ENCODE measurements at regions not wholly inside any gene's neighbourhood (a gene's known extent, or its start where the extent isn't known, plus 50 kb on each side); places are given as distances from the start of the nearest gene placed in this dataset.

DNA sequence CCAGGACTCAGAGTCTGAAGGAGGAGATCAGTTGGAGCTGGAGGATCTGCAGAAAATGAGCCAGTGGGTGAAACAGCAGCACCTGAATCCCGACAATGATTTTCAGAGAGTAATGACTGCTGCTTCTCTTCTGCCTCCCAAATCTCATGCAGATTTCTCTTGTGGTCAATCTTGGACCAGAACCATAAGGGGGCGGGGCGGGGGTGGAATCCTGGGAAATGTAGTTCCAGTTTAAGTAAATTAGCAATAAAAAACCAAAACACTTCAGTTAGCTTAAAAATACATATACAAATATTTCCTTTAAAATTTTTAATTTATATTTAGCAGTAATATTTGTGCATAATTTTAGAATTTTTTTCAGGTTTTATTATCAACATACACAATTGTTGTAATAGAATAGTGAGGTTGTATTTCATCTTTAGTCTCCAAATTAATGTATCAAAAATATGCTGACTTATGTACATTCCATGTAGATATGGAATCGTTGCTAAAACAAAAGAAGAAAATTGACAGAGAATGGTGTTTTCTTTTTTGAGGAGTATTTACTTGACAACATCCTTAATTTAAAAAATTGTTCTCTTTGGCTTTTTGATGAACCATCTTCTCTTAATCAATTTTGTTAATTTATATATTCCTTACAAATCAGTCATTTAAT is 223.5 kb upstream of the SYT10 start:
- H3K27ac Mint-ChIP-seq: no peak overlapping the region
- intact Hi-C loops (cut with micrococcal nuclease): no loop called here
- H3K9me3 Mint-ChIP-seq: peaks cover 8% of the 10 kb centered on the region
- H3K36me3 Mint-ChIP-seq: no peaks in the 10 kb centered on the region
- POLR2A ChIA-PET: no interaction called here
- no peaks in the 10 kb centered on the region for H3K27me3 Mint-ChIP-seq
- H3K4me3 Mint-ChIP-seq: no peak overlapping the region
- no peaks in the 10 kb centered on the region for H3K4me1 Mint-ChIP-seq (ENCODE audit: low read depth)
- no peak for DNase-seq
- CTCF ChIA-PET: no interaction called here

DNA sequence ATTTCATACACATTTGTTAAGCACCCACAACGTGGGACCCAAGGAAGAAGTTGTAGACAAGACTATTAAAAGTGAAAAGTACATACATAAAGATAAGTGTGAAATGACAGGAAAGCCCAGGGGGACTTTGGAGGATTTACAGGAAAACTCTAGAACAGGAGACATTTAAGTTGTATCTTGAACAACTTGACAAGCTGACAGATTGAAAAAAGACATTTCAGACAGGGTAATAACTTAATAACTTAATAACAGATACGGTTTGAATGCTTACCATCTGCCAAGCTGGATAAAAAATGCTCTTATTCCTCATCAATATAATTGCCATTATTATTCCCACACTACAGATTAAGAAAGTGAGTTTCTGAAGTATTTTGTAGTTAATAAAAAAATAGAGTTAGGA is 229.7 kb upstream of the SYT10 start:
- H3K9me3 Mint-ChIP-seq: peaks cover 3% of the 10 kb centered on the region
- H3K4me1 Mint-ChIP-seq (ENCODE audit: low read depth): no peaks in the 10 kb centered on the region
- DNase-seq: no peak
- intact Hi-C loops (cut with micrococcal nuclease): no loop called here
- no peaks in the 10 kb centered on the region for H3K27me3 Mint-ChIP-seq
- H3K27ac Mint-ChIP-seq: no peak overlapping the region
- CTCF ChIA-PET: no interaction called here
- H3K36me3 Mint-ChIP-seq: no peaks in the 10 kb centered on the region
- POLR2A ChIA-PET: no interaction called here
- H3K4me3 Mint-ChIP-seq: no peak overlapping the region

DNA sequence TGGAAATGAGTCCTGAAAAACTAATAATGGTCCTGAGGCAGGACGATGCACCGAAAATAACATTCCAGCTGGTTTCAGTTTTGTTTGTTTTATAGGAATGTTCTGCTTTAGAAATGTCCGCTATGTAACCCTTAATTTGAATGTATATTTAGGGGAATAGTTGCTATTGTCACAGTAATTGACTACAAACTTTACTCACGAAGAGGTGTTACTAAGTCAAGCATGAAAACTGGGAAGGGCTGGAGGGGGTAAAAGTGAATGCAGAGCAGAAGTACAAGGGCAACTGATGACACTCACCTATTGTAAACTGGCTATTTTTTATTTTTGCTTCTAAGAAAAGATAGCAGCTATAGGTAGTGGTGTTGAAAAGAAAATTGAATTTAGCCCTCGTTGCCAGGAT is 230.7 kb upstream of the SYT10 start:
- intact Hi-C loops (cut with micrococcal nuclease): no loop called here
- Mint-ChIP-seq H3K36me3 (no peaks in the 10 kb centered on the region), H3K4me3 (no peak overlapping the region), H3K27me3 (no peaks in the 10 kb centered on the region), H3K27ac (no peak overlapping the region), H3K9me3 (no peaks in the 10 kb centered on the region), H3K4me1 (ENCODE audit: low read depth) (no peaks in the 10 kb centered on the region)
- CTCF ChIA-PET: no interaction called here
- POLR2A ChIA-PET: no interaction called here
- no peak for DNase-seq

DNA sequence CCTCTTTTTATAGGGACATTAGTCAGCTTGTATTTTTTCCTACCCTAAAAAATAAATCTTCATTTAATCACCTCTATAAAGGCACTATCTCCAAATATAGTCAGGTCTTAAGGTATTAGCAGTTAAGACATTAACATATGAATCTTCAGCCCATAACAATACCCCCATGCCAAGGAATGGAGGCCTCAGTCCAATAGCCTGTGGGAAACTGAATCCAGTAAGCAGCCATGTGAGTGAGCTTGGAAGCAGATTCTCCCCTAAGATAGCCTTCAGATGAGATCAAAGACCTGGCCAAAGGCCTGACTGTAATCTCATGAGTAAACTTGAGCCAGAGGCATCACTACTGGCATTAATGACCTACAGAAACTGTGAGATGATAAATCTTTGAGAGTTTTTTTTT is 232.1 kb upstream of the SYT10 start:
- H3K4me3 Mint-ChIP-seq: no peak overlapping the region
- intact Hi-C loops (cut with micrococcal nuclease): no loop called here
- no peaks in the 10 kb centered on the region for H3K4me1 Mint-ChIP-seq (ENCODE audit: low read depth)
- ChIA-PET POLR2A (no interaction called here), CTCF (no interaction called here)
- DNase-seq: no peak
- no peaks in the 10 kb centered on the region for H3K9me3 Mint-ChIP-seq
- H3K36me3 Mint-ChIP-seq: no peaks in the 10 kb centered on the region
- no peak overlapping the region for H3K27ac Mint-ChIP-seq
- no peaks in the 10 kb centered on the region for H3K27me3 Mint-ChIP-seq

DNA sequence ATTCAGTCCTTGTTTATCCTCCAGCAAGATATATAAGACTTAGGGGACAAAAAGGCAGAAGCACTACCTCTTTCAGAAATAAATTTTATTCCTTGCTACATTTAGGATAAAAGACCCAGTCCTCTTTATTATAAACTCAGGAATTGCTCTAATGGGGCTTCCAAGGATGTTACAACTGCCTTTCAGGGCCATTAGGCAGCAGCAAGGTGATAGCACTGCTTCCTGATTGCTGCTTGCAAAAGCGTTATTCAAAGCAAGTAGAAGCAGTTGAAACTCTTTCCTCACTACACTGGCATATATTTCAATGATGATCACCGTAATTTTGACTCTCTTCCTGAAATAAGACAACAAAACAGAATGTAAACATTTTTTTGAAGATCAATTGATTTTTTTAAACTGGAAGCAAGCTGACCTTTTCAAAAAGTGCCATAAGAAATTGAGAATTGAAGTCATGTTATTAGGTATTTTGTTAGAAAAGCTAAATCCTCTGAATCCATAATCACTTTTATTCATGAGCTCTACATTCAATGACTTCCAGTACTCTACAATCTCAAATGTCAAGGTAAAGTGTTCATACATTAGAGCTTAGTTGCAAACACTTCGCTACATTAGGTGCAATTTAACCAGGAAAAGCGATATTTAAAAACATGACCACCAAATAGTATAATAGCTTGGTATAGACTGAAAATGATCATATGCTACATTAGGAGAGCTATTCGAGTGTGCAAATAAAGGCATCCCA is 233.4 kb upstream of the SYT10 start:
- H3K9me3 Mint-ChIP-seq: no peaks in the 10 kb centered on the region
- no peak overlapping the region for H3K27ac Mint-ChIP-seq
- no peaks in the 10 kb centered on the region for H3K4me1 Mint-ChIP-seq (ENCODE audit: low read depth)
- H3K4me3 Mint-ChIP-seq: no peak overlapping the region
- POLR2A ChIA-PET: no interaction called here
- no peaks in the 10 kb centered on the region for H3K36me3 Mint-ChIP-seq
- CTCF ChIA-PET: no interaction called here
- DNase-seq: no peak
- intact Hi-C loops (cut with micrococcal nuclease): no loop called here
- H3K27me3 Mint-ChIP-seq: no peaks in the 10 kb centered on the region

DNA sequence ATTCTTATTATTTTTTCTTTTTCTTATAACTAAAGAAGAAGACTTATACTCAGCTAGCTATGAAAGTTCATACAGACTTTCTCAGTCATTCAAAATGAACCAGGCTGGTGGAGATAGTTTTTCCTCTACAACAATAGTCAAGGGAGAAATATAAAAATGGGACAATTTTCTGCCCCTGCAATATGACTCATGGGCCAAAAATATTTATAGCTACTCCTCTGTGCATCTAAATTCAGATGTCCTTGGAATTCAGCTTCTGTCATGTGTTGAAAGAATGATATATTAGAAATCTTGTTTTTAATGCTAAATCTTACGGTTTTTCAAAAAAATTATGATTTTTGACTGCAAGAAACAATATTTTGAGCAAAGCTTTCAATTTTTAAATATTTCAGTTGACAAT is 237.2 kb upstream of the SYT10 start:
- intact Hi-C loops (cut with micrococcal nuclease): no loop called here
- ChIA-PET CTCF (interaction anchor here (0.7 kb wide), 1 partner anchor 986 kb away, joined by 4 read pairs; no protein-coding TSS in a partner anchor), POLR2A (no interaction called here)
- H3K27ac Mint-ChIP-seq: no peak overlapping the region
- H3K9me3 Mint-ChIP-seq: no peaks in the 10 kb centered on the region
- H3K4me1 Mint-ChIP-seq (ENCODE audit: low read depth): no peaks in the 10 kb centered on the region
- no peaks in the 10 kb centered on the region for H3K27me3 Mint-ChIP-seq
- no peak overlapping the region for H3K4me3 Mint-ChIP-seq
- no peaks in the 10 kb centered on the region for H3K36me3 Mint-ChIP-seq
- no peak for DNase-seq

DNA sequence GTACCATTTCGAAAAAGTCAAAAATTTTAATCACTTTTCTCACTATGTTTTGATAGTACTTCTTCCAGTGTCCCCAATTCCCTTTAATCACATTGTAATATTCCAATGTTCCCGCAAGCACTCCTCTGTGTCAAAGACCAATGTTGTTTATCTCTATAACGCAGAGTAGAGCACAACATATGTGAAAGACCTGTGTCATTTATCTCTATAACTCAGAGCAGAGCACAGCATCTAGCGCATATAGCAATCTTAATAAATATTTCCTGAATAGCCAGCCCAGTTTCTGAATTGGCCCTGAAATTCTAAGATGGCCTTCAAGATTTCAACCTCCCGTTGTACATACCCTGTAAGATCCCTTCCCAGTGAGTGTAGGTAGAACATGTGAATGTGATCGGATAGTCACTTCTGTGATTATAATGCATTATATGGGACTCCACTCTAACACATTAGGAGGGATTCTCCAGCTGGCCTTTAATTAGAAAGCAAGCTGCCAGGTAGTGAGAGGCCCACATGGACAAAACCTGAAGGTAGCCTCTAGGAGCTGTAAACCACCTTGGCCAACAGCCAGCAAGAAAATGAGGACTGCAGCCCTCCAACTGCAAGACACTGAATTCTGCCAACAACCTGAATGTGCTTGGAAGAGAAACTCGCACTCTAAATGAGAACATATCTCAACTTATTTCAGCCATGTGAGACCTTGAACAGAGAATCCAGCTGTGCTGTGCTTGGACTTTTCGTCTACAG is 238.8 kb upstream of the SYT10 start:
- no peaks in the 10 kb centered on the region for H3K36me3 Mint-ChIP-seq
- H3K27me3 Mint-ChIP-seq: no peaks in the 10 kb centered on the region
- H3K9me3 Mint-ChIP-seq: no peaks in the 10 kb centered on the region
- no peaks in the 10 kb centered on the region for H3K4me1 Mint-ChIP-seq (ENCODE audit: low read depth)
- ChIA-PET CTCF (no interaction called here), POLR2A (no interaction called here)
- no peak overlapping the region for H3K27ac Mint-ChIP-seq
- no peak for DNase-seq
- intact Hi-C loops (cut with micrococcal nuclease): no loop called here
- no peak overlapping the region for H3K4me3 Mint-ChIP-seq

DNA sequence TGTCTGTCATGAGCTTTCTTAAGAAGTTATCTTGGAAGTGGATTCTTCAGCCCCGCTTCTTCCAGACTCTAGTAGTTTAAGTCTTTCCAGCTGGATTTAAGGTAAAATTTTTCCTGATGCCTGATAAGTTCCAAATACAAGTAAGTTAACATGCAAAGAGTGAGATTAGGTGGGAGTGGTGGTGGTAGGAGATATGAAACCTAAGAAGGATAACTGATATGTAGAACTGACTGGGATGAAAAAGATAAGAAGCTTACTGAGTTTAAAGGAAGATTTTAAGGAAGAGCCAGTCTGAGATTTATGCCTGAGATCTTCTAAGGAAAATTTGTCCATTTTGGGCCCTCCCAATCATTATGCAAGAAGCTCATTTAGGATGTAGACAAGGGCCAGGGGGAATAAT is 250.9 kb upstream of the SYT10 start:
- no peak for DNase-seq
- intact Hi-C loops (cut with micrococcal nuclease): no loop called here
- ChIA-PET POLR2A (no interaction called here), CTCF (no interaction called here)
- Mint-ChIP-seq H3K27me3 (no peaks in the 10 kb centered on the region), H3K9me3 (peaks cover 7% of the 10 kb centered on the region), H3K36me3 (no peaks in the 10 kb centered on the region), H3K4me1 (ENCODE audit: low read depth) (no peaks in the 10 kb centered on the region), H3K4me3 (no peak overlapping the region), H3K27ac (no peak overlapping the region)

DNA sequence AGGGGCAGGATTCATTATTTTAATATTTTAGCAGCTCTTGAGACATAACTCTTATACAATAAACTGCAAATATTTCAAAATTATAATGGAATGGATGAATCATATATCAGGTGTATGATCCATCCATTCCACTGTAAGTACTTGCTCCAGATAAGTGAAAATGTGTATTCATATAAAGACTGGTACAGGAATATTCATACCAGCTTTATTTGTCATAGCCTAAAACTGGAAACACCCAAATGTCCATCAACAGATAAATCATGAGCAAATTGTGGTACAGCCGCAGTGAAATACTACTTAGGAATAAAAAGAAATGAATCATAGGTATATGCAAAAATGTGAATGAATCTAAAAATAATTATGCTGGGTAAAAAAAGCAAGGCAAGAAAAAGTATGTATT is 263.6 kb upstream of the SYT10 start:
- Mint-ChIP-seq H3K36me3 (no peaks in the 10 kb centered on the region), H3K27me3 (no peaks in the 10 kb centered on the region), H3K4me1 (ENCODE audit: low read depth) (no peaks in the 10 kb centered on the region), H3K4me3 (no peak overlapping the region), H3K9me3 (no peaks in the 10 kb centered on the region), H3K27ac (no peak overlapping the region)
- ChIA-PET CTCF (no interaction called here), POLR2A (no interaction called here)
- intact Hi-C loops (cut with micrococcal nuclease): no loop called here
- no peak for DNase-seq

DNA sequence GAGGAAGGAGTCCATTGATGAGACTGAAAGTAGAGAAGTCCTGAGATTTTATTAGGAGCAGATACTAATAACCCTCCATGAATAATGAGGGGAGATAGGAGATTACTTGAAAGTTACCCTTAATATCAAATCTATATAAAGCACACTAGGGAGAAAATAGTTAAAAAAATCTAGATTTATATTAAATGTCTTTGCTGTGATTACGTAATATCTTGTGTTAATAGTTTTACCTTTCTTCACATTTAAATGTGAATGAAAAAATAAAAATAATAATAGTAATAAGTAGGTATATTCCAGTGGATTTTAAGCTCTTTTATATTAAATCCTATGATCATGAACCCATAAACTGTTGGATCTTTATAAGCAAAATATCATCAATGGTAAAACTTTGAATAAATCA is 267.3 kb upstream of the SYT10 start:
- H3K27me3 Mint-ChIP-seq: no peaks in the 10 kb centered on the region
- H3K36me3 Mint-ChIP-seq: no peaks in the 10 kb centered on the region
- CTCF ChIA-PET: no interaction called here
- DNase-seq: no peak
- H3K9me3 Mint-ChIP-seq: no peaks in the 10 kb centered on the region
- H3K27ac Mint-ChIP-seq: no peak overlapping the region
- H3K4me1 Mint-ChIP-seq (ENCODE audit: low read depth): no peaks in the 10 kb centered on the region
- POLR2A ChIA-PET: no interaction called here
- no peak overlapping the region for H3K4me3 Mint-ChIP-seq
- intact Hi-C loops (cut with micrococcal nuclease): no loop called here

DNA sequence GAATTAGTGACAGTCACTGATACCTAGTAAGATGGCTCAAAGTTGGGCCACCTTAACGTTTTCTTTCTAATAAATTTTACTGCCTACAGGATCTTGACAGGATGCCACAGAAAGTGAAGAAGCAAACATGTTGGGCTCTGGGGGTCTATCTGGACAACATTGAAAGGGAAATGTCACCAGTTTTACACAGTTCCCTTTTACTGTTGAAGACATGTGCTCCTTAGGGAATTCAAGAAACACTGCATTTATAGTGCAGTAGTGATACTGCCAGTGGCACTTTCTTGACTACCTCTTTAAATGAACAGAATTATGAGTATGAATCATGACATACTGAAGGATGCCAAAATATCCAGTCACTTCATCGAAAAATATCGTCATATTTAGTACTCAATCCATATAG is 269.3 kb upstream of the SYT10 start:
- CTCF ChIA-PET: no interaction called here

DNA sequence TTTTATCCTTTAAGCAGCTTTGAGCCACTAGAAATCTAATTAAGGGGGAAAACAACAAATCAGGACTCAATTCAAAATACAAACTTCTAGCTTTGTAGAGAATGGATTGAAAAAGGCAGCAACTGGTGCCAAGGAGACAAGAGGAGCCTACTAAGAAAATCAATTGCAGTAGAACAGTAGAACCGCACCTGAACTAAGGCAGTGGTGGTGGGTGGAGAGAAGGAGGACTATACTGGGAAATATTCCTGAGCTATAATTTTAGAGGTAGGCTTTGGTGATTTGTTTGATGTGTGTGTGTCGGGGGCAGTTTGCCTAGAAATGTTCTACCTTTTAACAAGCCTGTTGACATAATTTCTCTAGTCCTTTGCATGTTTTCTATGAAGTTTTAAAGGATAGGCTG is 270.9 kb upstream of the SYT10 start:
- ChIA-PET CTCF (no interaction called here), POLR2A (no interaction called here)
- intact Hi-C loops (cut with micrococcal nuclease): no loop called here
- no peaks in the 10 kb centered on the region for H3K4me1 Mint-ChIP-seq (ENCODE audit: low read depth)
- no peak overlapping the region for H3K27ac Mint-ChIP-seq
- H3K4me3 Mint-ChIP-seq: no peak overlapping the region
- H3K9me3 Mint-ChIP-seq: peaks cover 4% of the 10 kb centered on the region
- no peaks in the 10 kb centered on the region for H3K36me3 Mint-ChIP-seq
- DNase-seq: no peak
- H3K27me3 Mint-ChIP-seq: no peaks in the 10 kb centered on the region

More for the DNA sequence above, 269.3 kb upstream of the SYT10 start:
- H3K9me3 Mint-ChIP-seq: peaks cover 4% of the 10 kb centered on the region
- H3K27me3 Mint-ChIP-seq: no peaks in the 10 kb centered on the region
- H3K4me1 Mint-ChIP-seq (ENCODE audit: low read depth): no peaks in the 10 kb centered on the region
- no peak for DNase-seq
- no peak overlapping the region for H3K27ac Mint-ChIP-seq
- POLR2A ChIA-PET: no interaction called here
- intact Hi-C loops (cut with micrococcal nuclease): no loop called here
- H3K36me3 Mint-ChIP-seq: no peaks in the 10 kb centered on the region
- no peak overlapping the region for H3K4me3 Mint-ChIP-seq

DNA sequence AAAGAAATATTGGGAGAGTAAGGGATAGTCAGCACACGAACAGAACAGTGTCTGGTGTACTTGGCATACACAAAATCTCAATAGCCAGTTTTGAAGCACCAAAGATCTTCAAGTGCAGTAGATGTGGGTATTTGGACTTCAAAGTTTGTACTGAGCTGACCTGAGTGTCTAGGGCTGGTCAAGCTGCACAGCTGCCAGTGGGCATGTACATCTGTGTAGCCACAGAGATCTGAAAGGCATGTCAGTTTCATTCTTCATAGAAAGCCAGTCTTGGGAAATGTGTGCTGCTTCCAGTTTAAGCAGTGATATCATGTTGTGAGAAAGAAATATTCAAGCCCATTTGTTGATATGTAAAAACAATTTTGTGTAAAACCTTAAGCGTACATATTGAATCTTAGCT is 279.0 kb upstream of the SYT10 start:
- Mint-ChIP-seq H3K36me3 (no peaks in the 10 kb centered on the region), H3K27ac (no peak overlapping the region), H3K27me3 (no peaks in the 10 kb centered on the region), H3K4me1 (ENCODE audit: low read depth) (no peaks in the 10 kb centered on the region), H3K9me3 (peaks cover 3% of the 10 kb centered on the region), H3K4me3 (no peak overlapping the region)
- POLR2A ChIA-PET: no interaction called here
- CTCF ChIA-PET: no interaction called here
- DNase-seq: no peak
- intact Hi-C loops (cut with micrococcal nuclease): no loop called here
